Esophagus squamous epithelium (tissue), 5 donors: ENCODE measurements at regions not wholly inside any gene's neighbourhood (a gene's known extent, or its start where the extent isn't known, plus 50 kb on each side); places are given as distances from the start of the nearest gene placed in this dataset.

Experiments used
- DNase-seq: peaks from one replicate; lab custom pipeline; 2025; lab: John Stamatoyannopoulos, UW
- H3K27ac ChIP-seq, 4 donors: fragments of 200-600 bp; sonication (generic); one replicate each; pipeline ENCODE4 v1.5.1; 2016 to 2019; ENCODE audit warnings: mild to moderate bottlenecking in 1 of 4
- H3K27me3 ChIP-seq, 4 donors: fragments of 200-600 bp; sonication (generic); 1 replicate in 3 of 4; 2 replicates in 1 of 4; pipeline versions ENCODE4 v1.5.1 to v1.6.0; 2017 to 2021; ENCODE audit warnings: antibody characterized with exemption in 1 of 4
- H3K36me3 ChIP-seq, 3 donors: fragments of 200-600 bp; sonication (generic); one replicate each; pipeline ENCODE4 v1.5.1; 2016 to 2019
- H3K4me1 ChIP-seq, 3 donors: fragments of 200-600 bp; sonication (generic); one replicate each; pipeline ENCODE4 v1.5.1; 2017 to 2019
- H3K4me3 ChIP-seq, 4 donors: fragments of 200-600 bp; sonication (generic); 1 replicate in 3 of 4; 2 replicates in 1 of 4; pipeline ENCODE4 v1.5.1; 2016 to 2019; ENCODE audit warnings: mild to moderate bottlenecking in 2 of 4, moderate library complexity in 1 of 4
- H3K9me3 ChIP-seq, 3 donors: fragments of 200-600 bp; sonication (generic); one replicate each; pipeline ENCODE4 v1.5.1; 2016 to 2019
- CTCF ChIP-seq, 6 experiments: fragments of 450-650 bp in 4 of 6; fragments of 200-600 bp in 2 of 6; sonication (generic) in 2 of 6; IDR thresholded peaks; one replicate each; pipeline ENCODE4 v1.5.1; 2016 to 2019; ENCODE audit warnings: antibody characterized with exemption in 6 of 6, mild to moderate bottlenecking in 4 of 6, moderate library complexity in 4 of 6
- POLR2A ChIP-seq, 4 donors: fragments of 450-650 bp; IDR thresholded peaks; one replicate each; pipeline ENCODE4 v1.6.1; 2017; ENCODE audit warnings: antibody characterized with exemption in 4 of 4, mild to moderate bottlenecking in 4 of 4, moderate library complexity in 3 of 4
- WGBS, 2 donors: methylation state at CpG; one replicate each; pipeline ENCODE4 v1.1.5; 2018; 5-methylcytosine and 5-hydroxymethylcytosine counted together
- intact Hi-C: fragments of 100-400 bp; cut with DNase I; formaldehyde crosslinking; loops from one replicate; pipeline ENCODE4 v1.15.0; 2022
- donor health status: DM: yes; HTN: yes; CAD: no.

- DNase-seq: no peak
- Histone ChIP-seq H3K27ac (peak overlapping the region; percentile 71 to 92 (median 82)), H3K9me3 (no peaks in the 10 kb centered on the region), H3K4me1 (peaks cover 3 to 24% (median 6%) of the 10 kb centered on the region in 3 donors), H3K36me3 (no peaks in the 10 kb centered on the region), H3K4me3 (peak overlapping the region; percentile 49 to 78 (median 62)), H3K27me3 (peaks cover 0 to 24% (median 0%) of the 10 kb centered on the region in 4 donors)
- WGBS, 2 donors: 52% methylated on average over 13 of the region's 21 CpGs; no CpG with 5 or more reads in 1 of the 2 donors
- TF ChIP-seq CTCF (IDR thresholded peaks at IDR 0.05): no peak
- TF ChIP-seq POLR2A (IDR thresholded peaks at IDR 0.05): no peak
- intact Hi-C loops: no loop called here
Observed at GRCh38 chr13:33349288-33349985, 63.9 kb upstream of the STARD13 start.

- Histone ChIP-seq H3K27me3 (peaks cover 0 to 24% (median 0%) of the 10 kb centered on the region in 4 donors), H3K4me1 (peaks cover 3 to 24% (median 6%) of the 10 kb centered on the region in 3 donors), H3K4me3 (peak overlapping the region; percentile 49 to 78 (median 62)), H3K27ac (peak overlapping the region; percentile 71 to 92 (median 82)), H3K36me3 (no peaks in the 10 kb centered on the region), H3K9me3 (no peaks in the 10 kb centered on the region)
- no peak for DNase-seq
- 6 to 7% methylated on average over 16 to 18 of the region's 84 CpGs for WGBS, 2 donors
- TF ChIP-seq CTCF (IDR thresholded peaks at IDR 0.05): no peak
- TF ChIP-seq POLR2A (IDR thresholded peaks at IDR 0.05): peak in 2 of 4 donors; percentile 24 to 45
- intact Hi-C loops: no loop called here
Observed at GRCh38 chr13:33349986-33350826, 64.7 kb upstream of the STARD13 start.

- H3K4me1 ChIP-seq: peaks cover 3 to 24% (median 6%) of the 10 kb centered on the region in 3 donors
- no peaks in the 10 kb centered on the region for H3K36me3 ChIP-seq
- 32 to 36% methylated on average over 2 of the region's 2 CpGs for WGBS, 2 donors
- H3K4me3 ChIP-seq: no peak overlapping the region
- peak overlapping the region in 3 of 4 donors; percentile 15 to 89 (median 75) for H3K27ac ChIP-seq
- no peaks in the 10 kb centered on the region for H3K9me3 ChIP-seq
- TF ChIP-seq CTCF (IDR thresholded peaks at IDR 0.05) (peak in 2 of 6 experiments; percentile 11 to 16), POLR2A (IDR thresholded peaks at IDR 0.05) (peak in 1 of 4 donors; percentile 23)
- intact Hi-C loops: no loop called here
- DNase-seq: no peak
- peaks cover 0 to 24% (median 0%) of the 10 kb centered on the region in 4 donors for H3K27me3 ChIP-seq
Observed at GRCh38 chr13:33351319-33351718, 65.8 kb upstream of the STARD13 start.

- WGBS, 2 donors: 75 to 80% methylated on average over 5 of the region's 5 CpGs
- intact Hi-C loops: no loop called here
Observed at GRCh38 chr13:33352041-33352440, 66.5 kb upstream of the STARD13 start.

More at GRCh38 chr13:33352041-33352440, 66.5 kb upstream of the STARD13 start:
- TF ChIP-seq CTCF (IDR thresholded peaks at IDR 0.05): no peak
- Histone ChIP-seq H3K9me3 (no peaks in the 10 kb centered on the region), H3K4me1 (peaks cover 3 to 24% (median 6%) of the 10 kb centered on the region in 3 donors), H3K27ac (peak overlapping the region in 2 of 4 donors; percentile 15 to 62), H3K4me3 (no peak overlapping the region), H3K36me3 (no peaks in the 10 kb centered on the region), H3K27me3 (peaks cover 0 to 24% (median 0%) of the 10 kb centered on the region in 4 donors)
- no peak for DNase-seq
